Pancreas (tissue), 10 donors: ENCODE measurements at regions not wholly inside any gene's neighbourhood (a gene's known extent, or its start where the extent isn't known, plus 50 kb on each side); places are given as distances from the start of the nearest gene placed in this dataset.

ENCODE experiments used
- ATAC-seq, 4 donors: fragments of 200-7000 bp; cut with Tn5 transposase; one replicate each; pipeline versions ENCODE4 v1.8.0 to v1.9.1; 2020; ENCODE audit warnings: mild to moderate bottlenecking in 4 of 4, moderate library complexity in 4 of 4
- DNase-seq, 6 donors: peaks; one replicate each; pipeline ENCODE4 v3.0.0-alpha.2; 2020
- FAIRE-seq: peaks from 2 replicates; lab custom pipeline; 2012; peaks lifted over from hg19 to GRCh38; lab: Jason Lieb, UNC
- H3K27ac ChIP-seq, 4 donors: fragments of 200-600 bp; sonication (generic); 1 replicate in 3 of 4; 2 replicates in 1 of 4; pipeline versions ENCODE4 v1.5.0 to v1.8.0; 2020
- H3K27me3 ChIP-seq, 4 donors: fragments of 200-600 bp; one replicate each; pipeline ENCODE4 v1.8.0; 2021
- H3K36me3 ChIP-seq, 3 donors: fragments of 200-600 bp; sonication (generic) in 1 of 3; one replicate each; pipeline versions ENCODE4 v1.5.0 to v1.8.0; 2020 to 2021
- H3K4me1 ChIP-seq, 3 donors: fragments of 200-600 bp; one replicate each; pipeline ENCODE4 v1.8.0; 2021
- H3K4me3 ChIP-seq, 4 donors: fragments of 200-600 bp; sonication (generic) in 2 of 4; one replicate each; pipeline versions ENCODE4 v1.5.0 to v1.8.0; 2020 to 2021
- H3K9me3 ChIP-seq, 4 donors: fragments of 200-600 bp; one replicate each; pipeline ENCODE4 v1.8.0; 2021
- CTCF ChIP-seq, 4 donors: fragments of 200-600 bp; sonication (generic) in 3 of 4; IDR thresholded peaks; one replicate each; pipeline versions ENCODE4 v1.5.0 to v1.8.0; 2021; ENCODE audit warnings: antibody characterized with exemption in 4 of 4
- WGBS, 2 donors: extraction: QIAGEN DNeasy Blood & Tissue Kit; methylation state at CpG; one replicate each; pipeline ENCODE4 v1.1.7; 2013; 5-methylcytosine and 5-hydroxymethylcytosine counted together
- intact Hi-C, 3 donors: fragments of 100-400 bp; cut with DNase I; formaldehyde crosslinking; loops; one replicate each; pipeline versions ENCODE4 v1.11.1 to v1.14.2; 2022
- donor health status: healthy with polysubstance abuse.
- donor health status: DM: no; HTN: no; CAD: no; lungs with moderate emphysema.
- donor health status: DM: no; HTN: no; CAD: no.
- donor health status: control.
- donor health status: control.
- donor health status: Bipolar disorder and iron deficiency.
- donor health status: DM: yes; HTN: yes; CAD: no.
- donor health status: DM: no; HTN: no; CAD: no.
- donor health status: DM: no; HTN: no; CAD: no.
- donor health status: DM: yes; HTN: yes; CAD: no.

DNA sequence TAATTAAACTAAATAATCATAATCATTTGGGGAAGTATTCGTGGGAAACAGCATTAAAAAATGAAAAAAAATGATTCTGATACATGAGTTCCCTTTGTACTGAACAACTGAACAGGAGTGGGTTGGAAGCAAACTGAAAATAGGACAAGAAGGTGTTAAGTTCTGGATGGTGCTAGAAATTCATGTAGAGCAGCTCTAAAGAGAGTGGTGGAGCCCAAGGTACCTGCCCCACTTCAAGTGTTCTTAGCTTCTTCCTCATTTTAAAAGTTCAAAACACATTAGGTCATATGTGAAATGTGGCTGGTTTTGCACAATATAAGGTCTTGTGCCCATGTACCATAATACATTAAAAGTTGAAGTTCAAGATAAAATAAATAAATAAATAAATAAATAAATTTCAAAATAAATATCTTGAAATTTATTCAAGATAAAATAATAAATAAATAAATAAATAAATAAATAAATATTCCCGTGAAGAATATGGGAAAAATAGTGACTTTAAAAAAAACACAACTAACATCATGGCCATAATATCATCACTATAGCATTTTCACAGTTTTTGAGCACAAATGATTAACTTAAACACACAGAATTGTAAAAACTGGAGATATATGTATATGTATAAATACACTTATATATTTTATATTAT is 191.5 kb upstream of the PRKD1 start:
- no peak for TF ChIP-seq CTCF (IDR thresholded peaks at IDR 0.05)
- DNase-seq: no peak
- WGBS, 2 donors: 62 to 75% methylated on average over 2 of the region's 2 CpGs
- Histone ChIP-seq H3K27ac (no peak overlapping the region), H3K4me1 (no peaks in the 10 kb centered on the region), H3K4me3 (no peak overlapping the region), H3K27me3 (no peaks in the 10 kb centered on the region), H3K36me3 (no peaks in the 10 kb centered on the region), H3K9me3 (no peaks in the 10 kb centered on the region)
- no peak for ATAC-seq
- intact Hi-C loops: no loop called here
- FAIRE-seq: peak; percentile 43

- TF ChIP-seq CTCF (IDR thresholded peaks at IDR 0.05): no peak
- DNase-seq (no peak), FAIRE-seq (no peak), ATAC-seq (no peak)
- no peaks in the 10 kb centered on the region for H3K27me3 ChIP-seq
- no peaks in the 10 kb centered on the region for H3K4me1 ChIP-seq
- H3K36me3 ChIP-seq: no peaks in the 10 kb centered on the region
- intact Hi-C loops: no loop called here
- H3K27ac ChIP-seq: no peak overlapping the region
- H3K4me3 ChIP-seq: no peak overlapping the region
- H3K9me3 ChIP-seq: no peaks in the 10 kb centered on the region
- 88 to 90% methylated on average over 2 of the region's 2 CpGs for WGBS, 2 donors
Measured at GRCh38 chr14:30125322-30125979, 197.8 kb upstream of the PRKD1 start.

DNA sequence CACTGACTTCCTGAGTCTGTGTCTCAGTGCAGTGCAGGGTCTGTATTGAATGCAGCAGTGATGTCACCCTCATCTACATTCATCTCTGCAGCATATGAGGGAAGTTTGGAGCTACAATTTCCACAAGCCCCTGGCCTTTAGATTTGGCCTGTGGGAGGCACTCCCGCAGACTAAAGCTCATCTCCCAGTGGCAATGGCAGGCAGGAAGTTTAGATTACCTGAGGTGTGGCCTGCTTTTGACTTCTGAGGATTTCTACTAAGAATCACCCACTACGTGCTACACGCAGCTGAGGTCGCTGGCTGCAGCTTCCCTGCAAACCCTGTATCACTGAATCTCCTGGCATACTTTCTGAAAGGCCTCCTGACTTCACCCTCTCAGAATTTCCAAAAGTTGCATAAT is 202.2 kb upstream of the PRKD1 start:
- no peak for TF ChIP-seq CTCF (IDR thresholded peaks at IDR 0.05)
- 83 to 92% methylated on average over 4 of the region's 4 CpGs for WGBS, 2 donors
- H3K4me3 ChIP-seq: no peak overlapping the region
- H3K27me3 ChIP-seq: no peaks in the 10 kb centered on the region
- H3K27ac ChIP-seq: no peak overlapping the region
- H3K4me1 ChIP-seq: peaks cover 0 to 7% (median 0%) of the 10 kb centered on the region in 3 donors
- DNase-seq (no peak), FAIRE-seq (no peak), ATAC-seq (no peak)
- no peaks in the 10 kb centered on the region for H3K36me3 ChIP-seq
- H3K9me3 ChIP-seq: no peaks in the 10 kb centered on the region
- intact Hi-C loops: no loop called here

DNA sequence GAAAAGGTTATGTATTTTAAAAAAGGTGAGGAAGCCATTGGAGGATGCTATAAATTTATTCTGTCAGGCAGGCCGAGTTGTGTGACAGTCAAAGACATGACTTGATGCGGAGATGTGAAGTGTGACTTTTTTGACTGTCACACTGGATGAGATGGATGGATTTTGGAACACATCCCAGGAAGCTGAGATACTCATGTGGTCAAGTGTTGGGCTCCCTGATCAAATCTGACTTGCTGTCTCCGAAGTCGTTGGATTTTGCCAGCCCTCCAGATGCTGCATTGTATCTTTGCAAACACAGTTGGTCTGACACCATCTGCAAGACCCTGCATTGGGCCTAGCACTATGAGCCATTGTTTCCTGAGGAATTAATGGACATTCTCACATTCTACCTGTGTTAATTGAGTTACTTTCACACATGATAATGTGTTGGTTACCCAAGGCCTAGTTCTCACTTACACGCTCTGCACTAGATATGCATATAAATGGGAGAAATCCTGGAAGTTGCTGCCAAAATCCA is 204.0 kb upstream of the PRKD1 start:
- no peak for ATAC-seq
- no peak for TF ChIP-seq CTCF (IDR thresholded peaks at IDR 0.05)

GRCh38 chr14:30132196-30132595 is 204.5 kb upstream of the PRKD1 start:
- no peak for FAIRE-seq

More for the DNA sequence above, 204.0 kb upstream of the PRKD1 start:
- no peak overlapping the region for H3K27ac ChIP-seq
- FAIRE-seq: no peak
- intact Hi-C loops: no loop called here
- no peak for DNase-seq
- WGBS, 2 donors: 57 to 60% methylated on average over 5 of the region's 5 CpGs
- no peaks in the 10 kb centered on the region for H3K36me3 ChIP-seq
- peaks cover 0 to 7% (median 0%) of the 10 kb centered on the region in 3 donors for H3K4me1 ChIP-seq
- H3K9me3 ChIP-seq: no peaks in the 10 kb centered on the region
- no peaks in the 10 kb centered on the region for H3K27me3 ChIP-seq
- H3K4me3 ChIP-seq: no peak overlapping the region

More at GRCh38 chr14:30132196-30132595, 204.5 kb upstream of the PRKD1 start:
- Histone ChIP-seq H3K27ac (no peak overlapping the region), H3K4me1 (peaks cover 0 to 7% (median 0%) of the 10 kb centered on the region in 3 donors), H3K4me3 (no peak overlapping the region), H3K27me3 (no peaks in the 10 kb centered on the region), H3K36me3 (no peaks in the 10 kb centered on the region), H3K9me3 (no peaks in the 10 kb centered on the region)
- ATAC-seq: peak in 3 of 4 donors; percentile 57 to 85 (median 67)
- intact Hi-C loops: no loop called here
- DNase-seq: no peak
- no peak for TF ChIP-seq CTCF (IDR thresholded peaks at IDR 0.05)
- 47 to 49% methylated on average over 2 of the region's 2 CpGs for WGBS, 2 donors
